ENCODE measurements at regions not wholly inside any gene's neighbourhood (a gene's known extent, or its start where the extent isn't known, plus 50 kb on each side); places are given as distances from the start of the nearest gene placed in this dataset.
"Not testable (repeated sequence)": the region's sequence is repeated elsewhere in the genome, so short reads cannot be mapped to it uniquely, and the experiment has no call there.

DNA sequence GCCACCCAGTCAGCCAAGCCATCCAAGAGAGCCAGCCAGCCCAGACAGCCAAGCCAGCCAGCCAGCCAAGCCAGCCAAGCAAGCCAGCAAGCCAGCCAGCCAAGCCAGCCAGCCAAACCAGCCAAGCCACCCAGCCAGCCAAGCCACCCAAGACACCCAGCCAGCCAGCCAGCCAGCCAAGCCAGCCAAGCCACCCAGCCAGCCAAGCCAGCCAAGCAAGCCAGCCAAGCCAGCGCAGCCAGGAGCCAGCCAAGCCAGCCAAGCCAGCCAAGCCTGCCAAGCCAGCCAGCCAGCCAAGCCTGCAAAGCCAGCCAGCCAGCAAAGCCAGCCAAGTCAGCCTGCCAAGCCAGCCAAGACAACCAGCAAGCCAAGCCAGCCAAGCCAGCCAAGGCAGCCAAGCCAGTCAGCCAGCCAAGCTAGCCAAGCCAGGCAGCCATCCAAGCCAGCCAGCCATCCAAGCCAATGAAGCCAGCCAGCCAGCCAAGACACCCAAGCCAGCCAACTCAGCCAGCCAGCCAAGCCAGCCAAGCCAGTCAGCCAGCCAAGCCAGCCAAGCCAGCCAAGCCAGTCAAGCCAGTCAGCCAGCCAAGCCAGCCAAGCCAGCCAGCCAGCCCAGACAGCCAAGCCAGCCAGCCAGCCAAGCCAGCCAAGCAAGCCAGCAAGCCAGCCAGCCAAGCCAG, 332.2 kb upstream of the PLGLB2 start:
- DNase-seq: not testable (repeated sequence)

- not testable (repeated sequence) for DNase-seq
These were observed 331.7 kb upstream of the PLGLB2 start for GRCh38 chr2:87416266-87416592.

DNA sequence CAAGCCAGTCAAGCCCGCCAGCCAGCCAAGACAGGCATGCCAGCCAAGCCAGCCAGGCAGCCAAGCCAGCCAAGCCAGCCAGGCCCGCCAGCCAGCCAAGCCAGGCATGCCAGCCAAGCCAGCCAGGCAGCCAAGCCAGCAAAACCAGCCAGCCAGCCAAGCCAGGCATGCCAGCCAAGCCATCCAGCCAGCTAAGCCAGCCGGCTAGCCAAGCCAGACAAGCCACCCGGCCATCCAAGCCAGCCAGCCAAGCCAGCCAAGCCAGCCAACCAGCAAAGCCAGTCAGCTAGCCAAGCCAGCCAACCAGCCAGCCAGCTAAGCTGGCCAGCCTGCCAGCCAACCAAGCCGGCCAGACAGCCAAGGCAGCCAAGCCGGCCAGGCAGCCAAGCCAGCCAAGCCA, 330.7 kb upstream of the PLGLB2 start:
- DNase-seq: not testable (repeated sequence)

DNA sequence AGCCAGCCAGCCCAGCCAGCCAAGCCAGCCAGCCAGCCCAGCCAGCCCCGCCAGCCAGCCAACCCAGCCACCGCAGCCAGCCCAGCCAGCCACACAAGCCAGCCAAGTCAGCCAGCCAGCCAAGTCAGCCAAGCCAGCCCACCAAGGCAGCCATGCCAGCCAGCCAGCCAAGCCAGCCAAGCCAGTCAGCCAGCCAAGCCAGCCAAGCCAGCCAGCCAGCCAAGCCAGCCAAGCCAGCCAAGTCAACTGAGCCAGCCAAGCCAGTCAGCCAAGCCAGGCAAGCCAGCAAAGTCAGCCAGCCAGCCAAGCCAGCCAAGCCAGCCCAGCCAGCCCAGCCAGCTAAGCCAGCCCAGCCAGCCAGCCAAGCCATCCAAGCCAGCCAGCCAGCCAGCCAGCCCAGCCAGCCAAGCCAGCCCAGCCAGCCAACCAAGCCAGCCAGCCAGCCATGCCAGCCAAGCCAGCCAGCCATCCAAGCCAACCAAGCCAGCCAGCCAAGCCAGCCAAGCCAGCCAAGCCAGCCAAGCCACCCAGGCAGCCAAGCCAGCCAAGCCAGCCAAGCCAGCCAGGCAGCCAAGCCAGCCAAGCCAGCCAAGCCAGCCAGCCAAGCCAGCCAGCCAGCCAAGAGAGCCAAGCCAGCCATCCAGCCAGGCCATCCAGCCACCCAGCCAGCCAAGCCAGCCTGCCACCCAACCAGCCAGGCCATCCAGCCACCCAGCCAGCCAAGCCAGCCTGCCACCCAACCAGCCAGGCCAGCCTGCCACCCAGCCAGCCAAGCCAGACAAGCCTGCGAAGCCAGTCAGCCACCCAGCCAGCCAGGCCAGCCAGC, 329.9 kb upstream of the PLGLB2 start:
- not testable (repeated sequence) for DNase-seq

- DNase-seq: not testable (repeated sequence)
These were observed 328.8 kb upstream of the PLGLB2 start for GRCh38 chr2:87418823-87419822.

DNA sequence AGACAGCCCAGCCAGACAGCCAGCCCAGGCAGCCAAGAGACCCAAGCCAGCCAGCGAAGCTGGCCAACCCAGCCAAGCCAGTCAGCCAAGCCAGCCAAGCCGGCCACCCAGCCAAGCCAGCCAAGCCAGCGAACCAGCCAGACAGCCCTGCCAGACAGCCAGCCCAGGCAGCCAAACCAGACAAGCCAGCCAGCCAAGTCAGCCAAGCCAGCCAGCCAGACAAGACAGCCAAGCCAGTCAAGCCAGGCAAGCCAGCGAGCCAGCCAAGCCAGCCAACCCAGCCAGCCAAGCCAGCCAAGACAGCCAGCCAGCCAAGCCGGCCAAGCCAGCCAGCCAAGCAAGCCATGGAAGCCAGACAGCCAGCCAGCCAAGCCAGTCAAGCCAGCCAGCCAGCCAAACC, 327.9 kb upstream of the PLGLB2 start:
- not testable (repeated sequence) for DNase-seq

DNA sequence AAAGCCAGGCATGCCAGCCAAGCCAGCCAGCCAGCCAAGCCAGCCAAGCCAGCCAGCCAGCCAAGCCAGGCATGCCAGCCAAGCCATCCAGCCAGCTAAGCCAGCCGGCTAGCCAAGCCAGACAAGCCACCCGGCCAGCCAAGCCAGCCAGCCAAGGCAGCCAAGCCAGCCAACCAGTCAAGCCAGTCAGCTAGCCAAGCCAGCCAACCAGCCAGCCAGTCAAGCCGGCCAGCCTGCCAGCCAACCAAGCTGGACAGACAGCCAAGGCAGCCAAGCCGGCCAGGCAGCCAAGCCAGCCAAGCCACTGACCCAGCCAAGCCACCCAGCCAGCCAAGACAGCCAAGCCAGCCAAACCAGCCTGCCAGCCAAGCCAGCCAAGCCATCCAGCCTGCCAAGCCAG, 326.9 kb upstream of the PLGLB2 start:
- not testable (repeated sequence) for DNase-seq

DNA sequence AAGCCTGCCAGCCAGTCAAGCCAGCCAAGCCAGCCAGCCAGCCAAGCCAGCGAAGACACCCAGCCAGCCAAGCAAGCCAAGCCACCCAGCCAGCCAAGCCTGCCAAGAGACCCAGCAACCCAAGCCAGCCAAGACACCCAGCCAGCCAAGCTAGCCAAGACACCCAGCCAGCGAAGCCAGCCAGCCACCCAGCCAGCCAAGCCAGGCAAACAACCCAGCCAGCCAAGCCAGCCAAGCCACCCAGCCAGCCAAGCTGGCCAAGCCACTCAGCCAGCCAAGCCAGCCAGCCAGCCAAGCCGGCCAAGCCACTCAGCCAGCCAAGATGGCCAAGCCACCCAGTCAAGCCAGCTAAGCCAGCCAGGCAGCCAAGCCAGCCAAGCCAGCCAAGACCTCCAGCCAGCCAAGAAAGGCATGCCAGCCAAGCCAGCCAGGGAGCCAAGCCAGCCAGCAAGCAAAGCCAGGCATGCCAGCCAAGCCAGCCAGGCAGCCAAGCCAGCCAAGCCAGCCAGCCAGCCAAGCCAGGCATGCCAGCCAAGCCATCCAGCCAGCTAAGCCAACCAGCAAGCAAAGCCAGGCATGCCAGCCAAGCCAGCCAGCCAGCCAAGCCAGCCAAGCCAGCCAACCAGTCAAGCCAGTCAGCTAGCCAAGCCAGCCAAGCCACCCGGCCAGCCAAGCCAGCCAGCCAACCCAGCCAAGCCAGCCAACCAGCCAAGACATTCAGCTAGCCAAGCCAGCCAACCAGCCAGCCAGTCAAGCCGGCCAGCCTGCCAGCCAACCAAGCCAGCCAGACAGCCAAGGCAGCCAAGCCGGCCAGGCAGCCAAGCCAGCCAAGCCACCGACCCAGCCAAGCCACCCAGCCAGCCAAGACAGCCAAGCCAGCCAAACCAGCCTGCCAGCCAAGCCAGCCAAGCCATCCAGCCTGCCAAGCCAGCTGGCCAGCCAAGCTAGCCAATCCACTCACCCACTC, 323.8 kb upstream of the PLGLB2 start:
- not testable (repeated sequence) for DNase-seq

- DNase-seq: not testable (repeated sequence)
These were observed 323.1 kb upstream of the PLGLB2 start for GRCh38 chr2:87424763-87425154.

DNA sequence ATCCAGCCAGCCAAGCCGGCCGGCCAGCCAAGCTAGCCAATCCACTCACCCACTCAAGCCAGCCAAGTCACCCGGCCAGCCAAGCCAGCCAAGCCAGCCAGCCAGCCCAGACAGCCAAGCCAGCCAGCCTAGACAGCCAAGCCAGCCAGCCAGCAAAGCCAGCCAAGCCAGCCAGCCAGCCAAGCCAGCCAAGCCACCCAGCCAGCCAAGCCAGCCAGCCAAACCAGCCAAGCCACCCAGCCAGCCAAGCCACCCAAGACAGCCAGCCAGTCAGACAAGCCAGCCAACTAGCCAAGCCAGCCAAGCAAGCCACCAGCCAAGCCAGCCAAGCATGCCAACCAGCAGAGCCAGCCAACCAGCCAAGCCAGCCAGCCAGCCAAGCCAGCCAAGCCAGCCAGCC, 322.7 kb upstream of the PLGLB2 start:
- DNase-seq: not testable (repeated sequence)

GRCh38 chr2:87425717-87426116, 322.2 kb upstream of the PLGLB2 start:
- DNase-seq: not testable (repeated sequence)

- not testable (repeated sequence) for DNase-seq
These were observed 319.3 kb upstream of the PLGLB2 start for GRCh38 chr2:87428452-87429130.

DNA sequence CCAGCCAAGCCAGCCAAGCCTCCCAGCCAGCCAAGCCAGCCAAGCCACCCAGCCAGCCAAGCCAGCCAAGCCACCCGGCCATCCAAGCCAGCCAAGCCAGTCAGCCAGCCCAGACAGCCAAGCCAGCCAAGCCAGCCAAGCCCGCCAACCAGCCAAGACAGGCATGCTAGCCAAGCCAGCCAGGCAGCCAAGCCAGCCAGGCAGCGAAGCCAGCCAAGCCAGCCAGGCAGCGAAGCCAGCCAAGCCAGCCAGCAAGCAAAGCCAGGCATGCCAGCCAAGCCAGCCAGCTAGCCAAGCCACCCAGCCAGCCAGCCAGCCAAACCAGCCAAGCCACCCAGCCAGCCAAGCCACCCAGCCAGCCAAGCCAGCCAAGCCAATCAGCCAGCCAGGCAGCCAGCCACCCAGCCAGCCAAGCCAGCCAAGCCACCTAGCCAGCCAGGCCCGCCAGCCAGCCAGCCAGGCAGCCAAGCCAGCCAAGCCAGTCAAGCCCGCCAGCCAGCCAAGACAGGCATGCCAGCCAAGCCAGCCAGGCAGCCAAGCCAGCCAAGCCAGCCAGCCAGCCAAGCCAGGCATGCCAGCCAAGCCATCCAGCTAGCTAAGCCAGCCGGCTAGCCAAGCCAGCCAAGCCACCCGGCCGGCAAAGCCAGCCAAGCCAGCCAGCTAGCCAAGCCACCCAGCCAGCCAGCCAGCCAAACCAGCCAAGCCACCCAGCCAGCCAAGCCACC, 318.5 kb upstream of the PLGLB2 start:
- DNase-seq: not testable (repeated sequence)

DNA sequence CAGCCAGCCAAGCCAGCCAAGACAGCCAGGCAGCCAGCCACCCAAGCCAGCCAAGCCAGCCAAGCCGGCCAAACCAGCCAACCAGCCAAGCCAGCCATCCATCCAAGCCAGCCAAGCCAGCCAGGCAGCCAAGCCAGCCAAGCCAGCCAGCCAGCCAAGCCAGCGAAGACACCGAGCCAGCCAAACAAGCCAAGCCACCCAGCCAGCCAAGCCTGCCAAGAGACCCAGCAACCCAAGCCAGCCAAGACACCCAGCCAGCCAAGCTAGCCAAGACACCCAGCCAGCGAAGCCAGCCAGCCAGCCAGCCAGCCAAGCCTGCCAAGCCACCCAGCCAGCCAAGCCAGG, 318.0 kb upstream of the PLGLB2 start:
- DNase-seq: not testable (repeated sequence)

DNA sequence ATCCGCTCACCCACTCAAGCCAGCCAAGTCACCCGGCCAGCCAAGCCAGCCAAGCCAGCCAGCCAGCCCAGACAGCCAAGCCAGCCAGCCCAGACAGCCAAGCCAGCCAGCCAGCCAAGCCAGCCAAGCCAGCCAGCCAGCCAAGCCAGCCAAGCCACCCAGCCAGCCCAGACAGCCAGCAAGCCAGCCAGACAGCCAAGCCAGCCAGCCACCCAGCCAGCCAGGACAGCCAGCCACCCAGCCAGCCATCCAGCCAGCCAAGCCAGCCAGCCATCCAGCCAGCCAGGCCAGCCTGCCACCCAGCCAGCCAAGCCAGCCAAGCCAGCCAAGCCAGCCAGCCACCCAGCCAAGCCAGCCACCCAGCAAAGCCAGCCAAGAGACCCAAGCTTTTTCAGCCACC, 316.8 kb upstream of the PLGLB2 start:
- DNase-seq: not testable (repeated sequence)

- DNase-seq: not testable (repeated sequence)
These were observed 315.0 kb upstream of the PLGLB2 start for GRCh38 chr2:87432711-87433453.

- DNase-seq: not testable (repeated sequence)
These were observed 311.9 kb upstream of the PLGLB2 start for GRCh38 chr2:87436007-87436406.

GRCh38 chr2:87437701-87438260, 310.1 kb upstream of the PLGLB2 start:
- not testable (repeated sequence) for DNase-seq

DNA sequence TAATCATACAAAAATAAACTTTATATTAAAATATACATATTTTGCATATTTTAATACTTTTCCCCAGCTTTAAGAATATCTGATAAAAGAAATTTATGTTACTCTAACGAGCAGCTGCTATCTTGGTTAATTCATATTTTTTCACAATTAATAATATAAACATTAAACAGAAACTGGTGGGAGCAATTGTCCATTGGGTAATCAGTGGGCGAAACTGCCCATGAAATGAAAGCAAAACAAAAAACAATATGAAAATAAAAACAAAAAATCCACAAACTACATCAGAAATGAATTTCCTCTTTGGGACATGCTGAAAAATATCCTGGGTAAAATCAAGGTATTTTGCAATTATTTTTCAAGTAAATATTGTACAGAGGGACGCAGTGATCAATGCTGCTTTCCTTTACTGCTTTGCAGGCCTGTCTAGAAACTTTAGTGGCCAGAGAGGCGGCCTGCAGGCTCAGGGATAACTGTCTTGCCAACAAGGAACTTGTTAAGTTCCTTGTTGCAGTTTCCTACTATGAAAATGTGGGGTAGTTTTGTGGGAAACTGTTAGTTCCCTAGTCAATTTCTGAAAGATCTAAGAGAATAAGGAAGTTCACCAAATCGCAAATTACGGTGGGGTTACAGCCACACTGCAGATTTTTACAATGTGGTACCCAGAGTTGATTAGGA, 309.0 kb upstream of the PLGLB2 start:
- DNase-seq: not testable (repeated sequence)

All from hematopoietic multipotent progenitor cell treated with erythropoietin and hydrocortisone succinate and interleukin-3 and kit ligand, for 4 days (in vitro differentiated cells).